GM12875 (cell line): ENCODE measurements at regions not wholly inside any gene's neighbourhood (a gene's known extent, or its start where the extent isn't known, plus 50 kb on each side); places are given as distances from the start of the nearest gene placed in this dataset.

Experiments
- H3K4me3 ChIP-seq: one replicate; pipeline ENCODE4 v1.5.1; 2011; ENCODE audit warnings: low read depth, low read length, control low read depth
- CTCF ChIP-seq: IDR thresholded peaks from 2 replicates; pipeline ENCODE4 v1.5.1; 2011; ENCODE audit warnings: low read depth, mild to moderate bottlenecking, control low read depth, inconsistent platforms, low read length, moderate library complexity, borderline replicate concordance; ENCODE audit not compliant: insufficient read depth

DNA sequence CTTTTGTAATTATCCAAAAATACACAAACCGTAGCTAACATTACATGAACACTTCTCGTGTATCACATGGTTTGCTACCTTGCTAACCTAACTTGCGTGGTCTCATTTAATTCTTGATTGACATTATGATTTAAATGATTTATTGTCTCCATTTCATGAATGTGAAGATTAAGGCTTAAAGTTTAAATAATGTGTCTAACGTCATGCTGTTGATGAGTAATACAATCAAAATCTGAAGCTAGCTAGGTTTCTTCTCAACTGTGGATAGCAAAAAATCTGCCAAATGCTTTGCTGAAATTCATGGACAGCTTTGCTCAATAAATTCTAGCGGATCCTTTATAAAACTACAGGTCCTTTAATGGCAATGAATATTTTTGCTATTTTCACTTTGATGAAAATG is 274.1 kb upstream of the MC4R start:
- TF ChIP-seq CTCF, result no peak
- H3K4me3 ChIP-seq, result no peak overlapping the region

DNA sequence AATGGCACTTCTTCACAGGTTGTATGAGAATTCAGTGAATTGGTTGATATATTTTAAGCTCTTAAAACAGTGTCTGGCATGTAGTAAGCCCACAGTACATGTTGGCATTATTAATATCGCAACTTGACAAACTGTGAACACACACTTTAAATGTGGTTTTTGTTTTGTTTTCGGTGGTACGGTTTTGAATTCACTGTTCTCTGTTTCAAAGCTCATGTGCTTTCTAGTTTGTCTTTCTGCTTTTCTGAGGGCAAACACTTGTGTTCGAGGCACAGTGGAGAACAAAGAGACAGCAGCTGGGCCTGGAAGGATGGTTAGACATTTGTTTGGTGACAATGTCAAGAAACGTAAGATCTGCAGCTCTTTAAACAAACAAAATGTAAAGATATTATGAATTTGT is 276.5 kb upstream of the MC4R start:
- no peak overlapping the region for H3K4me3 ChIP-seq

DNA sequence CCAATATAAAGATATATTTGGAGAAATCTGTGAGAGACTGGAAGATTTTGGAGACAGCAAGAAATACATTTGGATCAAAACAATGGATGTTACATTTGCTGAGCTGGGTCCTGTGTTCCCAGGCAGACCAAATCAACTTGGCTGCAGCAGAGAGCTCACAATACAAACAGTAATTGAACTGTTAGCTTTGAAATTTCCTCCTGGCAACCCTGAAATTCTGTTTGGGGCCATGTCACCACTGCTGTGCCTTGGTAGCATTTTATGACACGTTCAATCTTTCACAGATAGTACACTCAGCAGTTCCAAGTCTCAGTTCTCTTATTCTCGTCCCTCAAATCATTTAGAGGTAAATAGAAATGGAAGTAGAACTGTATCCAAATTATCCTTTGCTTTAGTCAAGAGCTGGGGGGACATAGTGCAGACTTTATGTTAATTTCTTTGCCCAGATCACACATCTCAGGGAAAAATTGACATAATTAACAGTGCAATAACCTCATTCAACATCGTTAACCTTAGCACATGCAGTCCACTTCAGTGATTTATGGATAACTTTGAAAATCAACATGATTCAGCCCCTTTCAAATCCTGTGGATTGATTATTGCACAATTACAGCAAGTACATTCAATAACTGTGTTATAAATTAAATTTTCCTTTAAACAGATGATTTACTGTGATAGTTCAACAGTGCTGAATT is 277.4 kb upstream of the MC4R start:
- no peak overlapping the region for H3K4me3 ChIP-seq
- no peak for TF ChIP-seq CTCF

More for the DNA sequence above, 276.5 kb upstream of the MC4R start:
- no peak for TF ChIP-seq CTCF

- no peak for TF ChIP-seq CTCF
- H3K4me3 ChIP-seq, result no peak overlapping the region
Observed at GRCh38 chr18:60654298-60654697, 281.7 kb upstream of the MC4R start.

GRCh38 chr18:60656553-60656952 is 284.0 kb upstream of the MC4R start:
- no peak for TF ChIP-seq CTCF
- no peak overlapping the region for H3K4me3 ChIP-seq

GRCh38 chr18:60662491-60662890 is 289.9 kb upstream of the MC4R start:
- H3K4me3 ChIP-seq, result no peak overlapping the region
- TF ChIP-seq CTCF, result no peak

DNA sequence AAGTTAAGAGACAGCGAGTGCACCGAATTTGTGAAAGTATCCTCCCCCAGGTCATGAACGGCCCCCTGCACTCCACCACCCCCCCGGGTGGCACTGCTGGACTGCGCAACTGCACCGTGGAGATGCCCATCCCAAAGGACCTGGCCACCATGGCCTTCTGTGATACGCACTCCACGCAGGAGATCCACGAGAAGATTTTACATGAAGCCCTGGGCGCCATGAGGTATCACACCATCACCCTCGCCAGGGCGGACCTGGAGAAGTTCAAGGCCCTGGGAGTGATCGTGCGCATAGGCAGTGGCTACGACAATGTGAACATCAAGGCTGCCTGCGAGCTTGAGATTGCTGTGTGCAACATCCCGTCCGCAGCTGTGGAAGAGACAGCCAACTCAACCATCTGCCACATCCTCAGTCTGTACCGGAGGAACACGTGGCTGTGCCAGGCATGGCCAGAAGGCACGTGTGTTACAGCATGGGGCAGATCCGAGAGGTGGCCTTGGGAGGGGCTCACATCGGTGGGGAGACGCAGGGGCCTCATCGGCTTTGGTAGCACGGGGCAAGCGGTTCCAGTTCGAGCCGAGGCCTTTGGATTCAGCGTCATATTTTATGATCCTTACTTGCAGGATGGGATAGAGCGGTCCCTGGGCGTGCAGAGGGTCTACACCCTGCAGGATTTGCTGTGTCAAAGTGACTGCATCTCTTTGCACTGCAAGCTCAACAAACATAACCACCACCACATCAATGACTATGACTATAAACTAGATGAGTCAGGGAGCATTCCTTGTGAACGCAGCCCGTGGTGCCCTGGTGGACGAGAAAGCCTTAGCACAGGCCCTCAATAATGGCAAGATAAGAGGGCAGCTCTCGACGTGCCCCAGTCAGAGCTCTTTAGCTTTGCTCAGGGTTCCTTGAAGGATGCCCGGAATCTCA is 290.8 kb upstream of the MC4R start:
- no peak for TF ChIP-seq CTCF

More for the DNA sequence above, 290.8 kb upstream of the MC4R start:
- no peak overlapping the region for H3K4me3 ChIP-seq
